Vagina (tissue), 2 donors: ENCODE measurements at regions not wholly inside any gene's neighbourhood (a gene's known extent, or its start where the extent isn't known, plus 50 kb on each side); places are given as distances from the start of the nearest gene placed in this dataset.

ENCODE experiments used
- POLR2A ChIP-seq, 2 donors: fragments of 450-650 bp; IDR thresholded peaks; one replicate each; pipeline ENCODE4 v1.6.1; 2017; ENCODE audit warnings: antibody characterized with exemption in 2 of 2, mild to moderate bottlenecking in 2 of 2, moderate library complexity in 2 of 2
- TF ChIP-seq, protein P1 (sequence below), 3 experiments: fragments of 450-650 bp in 2 of 3; fragments of 200-600 bp in 1 of 3; sonication (generic) in 1 of 3; IDR thresholded peaks; one replicate each; pipeline ENCODE4 v1.5.1; 2017 to 2019; ENCODE audit warnings: antibody characterized with exemption in 3 of 3, mild to moderate bottlenecking in 2 of 3, moderate library complexity in 2 of 3

DNA sequence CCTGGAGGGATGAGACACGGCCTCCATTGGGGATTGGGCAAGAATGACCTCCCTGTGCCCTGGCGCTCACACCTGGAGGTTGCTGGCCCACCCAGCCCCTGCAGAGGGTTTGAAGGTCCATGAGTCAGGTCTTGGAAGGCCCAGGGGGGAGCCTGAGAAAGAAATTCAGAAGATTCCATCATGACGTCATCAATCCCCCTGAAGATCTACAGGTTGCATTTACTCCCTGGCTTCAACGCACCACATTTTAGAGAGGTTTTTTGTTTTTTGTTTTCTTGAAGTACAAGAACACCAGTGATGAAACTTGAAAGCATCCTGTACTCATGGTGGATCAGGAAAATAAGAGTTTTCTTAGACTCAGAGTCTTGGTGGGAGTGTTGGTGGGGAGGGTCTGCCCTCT, 82.4 kb upstream of the SLC25A33 start:
- TF ChIP-seq, protein P1, sequence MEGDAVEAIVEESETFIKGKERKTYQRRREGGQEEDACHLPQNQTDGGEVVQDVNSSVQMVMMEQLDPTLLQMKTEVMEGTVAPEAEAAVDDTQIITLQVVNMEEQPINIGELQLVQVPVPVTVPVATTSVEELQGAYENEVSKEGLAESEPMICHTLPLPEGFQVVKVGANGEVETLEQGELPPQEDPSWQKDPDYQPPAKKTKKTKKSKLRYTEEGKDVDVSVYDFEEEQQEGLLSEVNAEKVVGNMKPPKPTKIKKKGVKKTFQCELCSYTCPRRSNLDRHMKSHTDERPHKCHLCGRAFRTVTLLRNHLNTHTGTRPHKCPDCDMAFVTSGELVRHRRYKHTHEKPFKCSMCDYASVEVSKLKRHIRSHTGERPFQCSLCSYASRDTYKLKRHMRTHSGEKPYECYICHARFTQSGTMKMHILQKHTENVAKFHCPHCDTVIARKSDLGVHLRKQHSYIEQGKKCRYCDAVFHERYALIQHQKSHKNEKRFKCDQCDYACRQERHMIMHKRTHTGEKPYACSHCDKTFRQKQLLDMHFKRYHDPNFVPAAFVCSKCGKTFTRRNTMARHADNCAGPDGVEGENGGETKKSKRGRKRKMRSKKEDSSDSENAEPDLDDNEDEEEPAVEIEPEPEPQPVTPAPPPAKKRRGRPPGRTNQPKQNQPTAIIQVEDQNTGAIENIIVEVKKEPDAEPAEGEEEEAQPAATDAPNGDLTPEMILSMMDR (IDR thresholded peaks at IDR 0.05): no peak
- no peak for TF ChIP-seq POLR2A (IDR thresholded peaks at IDR 0.05)
